MCF 10A (cell line): ENCODE measurements at regions not wholly inside any gene's neighbourhood (a gene's known extent, or its start where the extent isn't known, plus 50 kb on each side); places are given as distances from the start of the nearest gene placed in this dataset.

Experiments used
- BruUV-seq: library from RNA; stranded (reverse); fragments of 400-500 nt; replicated peaks from 2 replicates; lab custom pipeline; 2021; lab: Mats Ljungman, UMichigan
- CTCF ChIA-PET: fragments of 300-600 bp; sonication (Branson Sonifier 250); formaldehyde crosslinking; extraction: SDS; loops from one replicate; lab custom pipeline; 2021; ENCODE audit warnings: antibody characterized with exemption, inconsistent platforms; lab: Yijun Ruan, JAX
- POLR2A ChIA-PET: fragments of 300-600, 350-650 bp; sonication (Branson Sonifier 250); formaldehyde crosslinking; extraction: SDS; loops from one replicate; lab custom pipeline; 2020; ENCODE audit warnings: antibody characterized with exemption, inconsistent platforms; lab: Yijun Ruan, JAX
- DNase-seq: peaks from one replicate; pipeline ENCODE4 v3.0.0-alpha.2; 2018; ENCODE audit not compliant: unreplicated experiment
- H3K27ac Mint-ChIP-seq: one replicate; pipeline ENCODE4 v1.8.0; 2022; ENCODE audit warnings: mild to moderate bottlenecking, low read depth, mixed read lengths; ENCODE audit not compliant: unreplicated experiment
- H3K27me3 Mint-ChIP-seq: one replicate; pipeline ENCODE4 v1.8.0; 2022; ENCODE audit warnings: mixed read lengths; ENCODE audit not compliant: insufficient read depth, unreplicated experiment
- H3K36me3 Mint-ChIP-seq: one replicate; pipeline ENCODE4 v1.8.0; 2022; ENCODE audit warnings: mild to moderate bottlenecking, moderate library complexity, mixed read lengths; ENCODE audit not compliant: insufficient read depth, unreplicated experiment
- H3K4me1 Mint-ChIP-seq: one replicate; pipeline ENCODE4 v1.8.0; 2022; ENCODE audit warnings: mixed read lengths; ENCODE audit not compliant: insufficient read depth, unreplicated experiment
- H3K4me3 Mint-ChIP-seq: one replicate; pipeline ENCODE4 v1.8.0; 2022; ENCODE audit warnings: mild to moderate bottlenecking, moderate library complexity, mixed read lengths; ENCODE audit not compliant: unreplicated experiment
- H3K9me3 Mint-ChIP-seq: one replicate; pipeline ENCODE4 v1.8.0; 2022; ENCODE audit warnings: mixed read lengths; ENCODE audit not compliant: unreplicated experiment
- intact Hi-C: fragments of 100-400 bp; cut with micrococcal nuclease; formaldehyde crosslinking; loops from 2 replicates; pipeline ENCODE4 v1.14.1; 2022
- TF ChIP-seq, protein P1 (sequence below): fragments of 200-600 bp; IDR thresholded peaks from one replicate; pipeline ENCODE4 v1.8.0; 2022; ENCODE audit warnings: antibody characterized with exemption, mild to moderate bottlenecking; ENCODE audit not compliant: unreplicated experiment

GRCh38 chr2:83900862-83901261 lies 558.2 kb downstream of the SUCLG1 start:
- peaks cover 14% of the 10 kb centered on the region for H3K4me1 Mint-ChIP-seq
- no peaks in the 10 kb centered on the region for H3K9me3 Mint-ChIP-seq
- intact Hi-C loops: no loop called here
- TF ChIP-seq, protein P1, sequence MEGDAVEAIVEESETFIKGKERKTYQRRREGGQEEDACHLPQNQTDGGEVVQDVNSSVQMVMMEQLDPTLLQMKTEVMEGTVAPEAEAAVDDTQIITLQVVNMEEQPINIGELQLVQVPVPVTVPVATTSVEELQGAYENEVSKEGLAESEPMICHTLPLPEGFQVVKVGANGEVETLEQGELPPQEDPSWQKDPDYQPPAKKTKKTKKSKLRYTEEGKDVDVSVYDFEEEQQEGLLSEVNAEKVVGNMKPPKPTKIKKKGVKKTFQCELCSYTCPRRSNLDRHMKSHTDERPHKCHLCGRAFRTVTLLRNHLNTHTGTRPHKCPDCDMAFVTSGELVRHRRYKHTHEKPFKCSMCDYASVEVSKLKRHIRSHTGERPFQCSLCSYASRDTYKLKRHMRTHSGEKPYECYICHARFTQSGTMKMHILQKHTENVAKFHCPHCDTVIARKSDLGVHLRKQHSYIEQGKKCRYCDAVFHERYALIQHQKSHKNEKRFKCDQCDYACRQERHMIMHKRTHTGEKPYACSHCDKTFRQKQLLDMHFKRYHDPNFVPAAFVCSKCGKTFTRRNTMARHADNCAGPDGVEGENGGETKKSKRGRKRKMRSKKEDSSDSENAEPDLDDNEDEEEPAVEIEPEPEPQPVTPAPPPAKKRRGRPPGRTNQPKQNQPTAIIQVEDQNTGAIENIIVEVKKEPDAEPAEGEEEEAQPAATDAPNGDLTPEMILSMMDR: no peak
- ChIA-PET CTCF (no interaction called here), POLR2A (interaction anchor here (1.0 kb wide), 1 partner anchor 15 kb away, joined by 3 read pairs; no protein-coding TSS in a partner anchor)
- H3K27ac Mint-ChIP-seq: no peak overlapping the region
- H3K36me3 Mint-ChIP-seq: no peaks in the 10 kb centered on the region
- no TSS peak for BruUV-seq
- H3K4me3 Mint-ChIP-seq: no peak overlapping the region
- H3K27me3 Mint-ChIP-seq: no peaks in the 10 kb centered on the region
- peak; percentile 25 for DNase-seq

- TF ChIP-seq, protein P1: no peak
- Mint-ChIP-seq H3K27ac (no peak overlapping the region), H3K27me3 (no peaks in the 10 kb centered on the region), H3K9me3 (no peaks in the 10 kb centered on the region), H3K36me3 (no peaks in the 10 kb centered on the region), H3K4me1 (peaks cover 14% of the 10 kb centered on the region), H3K4me3 (no peak overlapping the region)
- no TSS peak for BruUV-seq
- intact Hi-C loops: no loop called here
- DNase-seq: peak; percentile 17
- POLR2A ChIA-PET: no interaction called here
- CTCF ChIA-PET: interaction anchor here (0.6 kb wide), 1 partner anchor 123 kb away, joined by 3 read pairs; no protein-coding TSS in a partner anchor
Observed at GRCh38 chr2:83899271-83899670, 559.8 kb downstream of the SUCLG1 start.

DNA sequence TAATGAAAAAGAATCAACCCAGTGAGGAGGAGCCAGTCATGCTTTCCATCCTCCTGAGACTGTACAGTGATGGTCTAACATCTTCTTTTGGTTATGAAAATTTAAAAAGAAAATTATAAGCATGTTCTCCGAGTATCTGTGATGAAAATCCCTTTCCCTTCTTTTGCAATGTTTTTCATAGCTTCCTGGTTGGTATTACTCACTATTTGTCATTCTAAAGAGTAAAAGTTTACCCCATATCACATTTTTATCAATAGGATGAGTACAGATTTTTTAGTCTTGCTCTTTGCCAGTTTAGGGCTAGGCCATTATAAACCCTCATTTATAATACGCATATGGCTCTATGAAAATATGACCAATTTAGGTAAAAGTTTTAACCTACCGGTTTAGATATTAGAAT lies 564.1 kb downstream of the SUCLG1 start:
- ChIA-PET CTCF (no interaction called here), POLR2A (no interaction called here)
- no TSS peak for BruUV-seq
- Mint-ChIP-seq H3K4me3 (no peak overlapping the region), H3K9me3 (no peaks in the 10 kb centered on the region), H3K27me3 (no peaks in the 10 kb centered on the region), H3K36me3 (no peaks in the 10 kb centered on the region), H3K4me1 (peaks cover 6% of the 10 kb centered on the region), H3K27ac (no peak overlapping the region)
- TF ChIP-seq, protein P1: no peak
- no peak for DNase-seq
- intact Hi-C loops: no loop called here

DNA sequence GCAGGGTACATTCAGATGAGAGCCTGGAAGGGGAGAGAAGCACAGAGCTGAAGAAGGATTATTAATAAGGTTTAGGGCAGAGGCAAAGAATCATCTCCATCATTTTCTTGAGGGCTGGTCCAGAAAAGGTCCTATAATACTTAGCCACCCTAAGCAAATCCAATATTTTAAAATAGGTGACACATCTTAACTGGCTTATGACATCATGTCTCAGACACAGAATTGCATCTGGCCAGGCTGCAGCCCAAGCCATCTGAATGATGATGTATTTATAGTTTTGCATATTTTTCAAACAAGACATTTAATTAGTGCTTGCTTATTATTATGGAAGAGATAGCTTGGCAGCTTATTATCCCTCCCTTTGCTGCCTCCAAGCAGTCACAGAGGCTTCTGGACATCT lies 571.3 kb downstream of the SUCLG1 start:
- Mint-ChIP-seq H3K4me1 (no peaks in the 10 kb centered on the region), H3K4me3 (no peak overlapping the region), H3K27me3 (no peaks in the 10 kb centered on the region), H3K36me3 (no peaks in the 10 kb centered on the region), H3K9me3 (no peaks in the 10 kb centered on the region), H3K27ac (no peak overlapping the region)
- intact Hi-C loops: no loop called here
- DNase-seq: no peak
- TF ChIP-seq, protein P1: no peak
- ChIA-PET POLR2A (no interaction called here), CTCF (interaction anchor here (0.6 kb wide), 1 partner anchor 692 kb away, joined by 3 read pairs; no protein-coding TSS in a partner anchor)
- no TSS peak for BruUV-seq
